Neural cell (in vitro differentiated cells): ENCODE measurements at regions not wholly inside any gene's neighbourhood (a gene's known extent, or its start where the extent isn't known, plus 50 kb on each side); places are given as distances from the start of the nearest gene placed in this dataset.

Experiments
- H2AFZ ChIP-seq: fragments of 200-600, 300-800 bp; sonication (generic), shearing (Covaris generic); 2 replicates; pipeline ENCODE4 v1.6.0; 2014; ENCODE audit warnings: low read depth, mild to moderate bottlenecking, antibody characterized with exemption, low read length, moderate library complexity
- H3F3A ChIP-seq: fragments of 200-600 bp; shearing (Covaris generic); 2 replicates; pipeline ENCODE4 v1.6.1; 2016; ENCODE audit warnings: mild to moderate bottlenecking, moderate library complexity, mixed read lengths, antibody characterized with exemption, low read length; ENCODE audit not compliant: insufficient read depth, poor library complexity, severe bottlenecking
- H3K27ac ChIP-seq: fragments of 200-600, 300-800 bp; sonication (generic), shearing (Covaris generic); 2 replicates; pipeline ENCODE4 v1.5.1; 2014; ENCODE audit warnings: mild to moderate bottlenecking, low read length, moderate library complexity
- H3K27me3 ChIP-seq: fragments of 300-800, 200-600 bp; sonication (generic), shearing (Covaris generic); 2 replicates; pipeline ENCODE4 v1.6.0; 2014; ENCODE audit warnings: mild to moderate bottlenecking, low read depth, low read length, moderate library complexity; ENCODE audit not compliant: insufficient read depth
- H3K36me3 ChIP-seq: fragments of 300-800, 200-600 bp; sonication (generic), shearing (Covaris generic); 2 replicates; pipeline ENCODE4 v1.5.1; 2014; ENCODE audit warnings: mild to moderate bottlenecking, antibody characterized with exemption, low read length, moderate library complexity; ENCODE audit not compliant: insufficient read depth
- H3K4me2 ChIP-seq: fragments of 300-800, 200-600 bp; sonication (generic), shearing (Covaris generic); 2 replicates; pipeline ENCODE4 v1.6.0; 2014; ENCODE audit warnings: mild to moderate bottlenecking, low read length
- H3K4me3 ChIP-seq: fragments of 300-800, 200-600 bp; sonication (generic), shearing (Covaris generic); 2 replicates; pipeline ENCODE4 v1.5.1; 2014; ENCODE audit warnings: mild to moderate bottlenecking, low read length, moderate library complexity
- H3K79me2 ChIP-seq: fragments of 200-600 bp; shearing (Covaris generic); replicated peaks from 2 replicates; pipeline ENCODE4 v1.6.0; 2014; ENCODE audit warnings: mild to moderate bottlenecking, low read length, moderate library complexity; ENCODE audit not compliant: insufficient read depth
- H3K9ac ChIP-seq: fragments of 300-800, 200-600 bp; sonication (generic), shearing (Covaris generic); 2 replicates; pipeline ENCODE4 v1.6.1; 2016; ENCODE audit warnings: mild to moderate bottlenecking, low read length, mixed read lengths
- H3K9me2 ChIP-seq: fragments of 200-600 bp; shearing (Covaris generic); 2 replicates; pipeline ENCODE4 v1.6.1; 2016; ENCODE audit warnings: mild to moderate bottlenecking, low read length, mixed read lengths; ENCODE audit not compliant: insufficient read depth
- H3K9me3 ChIP-seq: fragments of 200-600, 300-800 bp; sonication (generic), shearing (Covaris generic); 2 replicates; pipeline ENCODE4 v1.6.1; 2016; ENCODE audit warnings: mild to moderate bottlenecking, mixed run types, low read length, moderate library complexity, mixed read lengths
- H4K20me1 ChIP-seq: fragments of 200-600 bp; shearing (Covaris generic); 2 replicates; pipeline ENCODE4 v1.6.1; 2016; ENCODE audit warnings: mild to moderate bottlenecking, mixed run types; ENCODE audit not compliant: insufficient read depth
- EP300 ChIP-seq: fragments of 450-650 bp; conservative IDR thresholded peaks from 2 replicates; pipeline ENCODE4 v1.6.1; 2014; ENCODE audit warnings: antibody characterized with exemption, mild to moderate bottlenecking, moderate library complexity; ENCODE audit not compliant: poor library complexity, severe bottlenecking
- EZH2 ChIP-seq: fragments of 200-600, 300-800 bp; shearing (Covaris generic), sonication (generic); IDR thresholded peaks from 2 replicates; pipeline ENCODE4 v1.6.1; 2014; ENCODE audit warnings: antibody characterized with exemption, low read length, borderline replicate concordance, mild to moderate bottlenecking; ENCODE audit not compliant: insufficient read depth, poor library complexity, severe bottlenecking
- MXI1 ChIP-seq: fragments of 450-650 bp; conservative IDR thresholded peaks from 2 replicates; pipeline ENCODE4 v1.6.1; 2014; ENCODE audit warnings: antibody characterized with exemption, mild to moderate bottlenecking; ENCODE audit not compliant: poor library complexity, severe bottlenecking
- POLR2AphosphoS5 ChIP-seq: IDR thresholded peaks from 2 replicates; pipeline ENCODE4 v1.6.1; 2012
- RAD21 ChIP-seq: fragments of 450-650 bp; conservative IDR thresholded peaks from 2 replicates; pipeline ENCODE4 v1.6.1; 2014; ENCODE audit warnings: antibody characterized with exemption, mild to moderate bottlenecking, moderate library complexity
- SMC3 ChIP-seq: fragments of 450-650 bp; conservative IDR thresholded peaks from 2 replicates; pipeline ENCODE4 v1.6.1; 2014; ENCODE audit warnings: antibody characterized with exemption, mild to moderate bottlenecking, moderate library complexity; ENCODE audit not compliant: poor library complexity
- TAF1 ChIP-seq: IDR thresholded peaks from 2 replicates; pipeline ENCODE4 v1.6.1; 2012; ENCODE audit warnings: low read depth
- TF ChIP-seq, protein P1 (sequence below): fragments of 450-650 bp; IDR thresholded peaks from 2 replicates; pipeline ENCODE4 v1.5.1; 2014; ENCODE audit warnings: antibody characterized with exemption, mild to moderate bottlenecking, moderate library complexity; ENCODE audit not compliant: poor library complexity, severe bottlenecking
- TF ChIP-seq, protein P2 (sequence below): IDR thresholded peaks from 2 replicates; pipeline ENCODE4 v1.6.1; 2012; ENCODE audit warnings: borderline replicate concordance

GRCh38 chr13:34144142-34144541 is 326.2 kb downstream of the RFC3 start:
- Histone ChIP-seq H3K27me3 (no peaks in the 10 kb centered on the region), H3K9me3 (no peaks in the 10 kb centered on the region), H3K79me2 (no peaks in the 10 kb centered on the region), H3F3A (no peaks in the 10 kb centered on the region), H2AFZ (no peak overlapping the region), H3K36me3 (no peaks in the 10 kb centered on the region), H3K9me2 (no peaks in the 10 kb centered on the region), H3K9ac (no peak overlapping the region), H3K27ac (no peak overlapping the region), H4K20me1 (no peaks in the 10 kb centered on the region), H3K4me2 (no peak overlapping the region), H3K4me3 (no peak overlapping the region)
- TF ChIP-seq, protein P1, sequence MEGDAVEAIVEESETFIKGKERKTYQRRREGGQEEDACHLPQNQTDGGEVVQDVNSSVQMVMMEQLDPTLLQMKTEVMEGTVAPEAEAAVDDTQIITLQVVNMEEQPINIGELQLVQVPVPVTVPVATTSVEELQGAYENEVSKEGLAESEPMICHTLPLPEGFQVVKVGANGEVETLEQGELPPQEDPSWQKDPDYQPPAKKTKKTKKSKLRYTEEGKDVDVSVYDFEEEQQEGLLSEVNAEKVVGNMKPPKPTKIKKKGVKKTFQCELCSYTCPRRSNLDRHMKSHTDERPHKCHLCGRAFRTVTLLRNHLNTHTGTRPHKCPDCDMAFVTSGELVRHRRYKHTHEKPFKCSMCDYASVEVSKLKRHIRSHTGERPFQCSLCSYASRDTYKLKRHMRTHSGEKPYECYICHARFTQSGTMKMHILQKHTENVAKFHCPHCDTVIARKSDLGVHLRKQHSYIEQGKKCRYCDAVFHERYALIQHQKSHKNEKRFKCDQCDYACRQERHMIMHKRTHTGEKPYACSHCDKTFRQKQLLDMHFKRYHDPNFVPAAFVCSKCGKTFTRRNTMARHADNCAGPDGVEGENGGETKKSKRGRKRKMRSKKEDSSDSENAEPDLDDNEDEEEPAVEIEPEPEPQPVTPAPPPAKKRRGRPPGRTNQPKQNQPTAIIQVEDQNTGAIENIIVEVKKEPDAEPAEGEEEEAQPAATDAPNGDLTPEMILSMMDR = no peak
- TF ChIP-seq POLR2AphosphoS5 = no peak
- no peak for TF ChIP-seq EP300
- no peak for TF ChIP-seq MXI1
- TF ChIP-seq, protein P2, sequence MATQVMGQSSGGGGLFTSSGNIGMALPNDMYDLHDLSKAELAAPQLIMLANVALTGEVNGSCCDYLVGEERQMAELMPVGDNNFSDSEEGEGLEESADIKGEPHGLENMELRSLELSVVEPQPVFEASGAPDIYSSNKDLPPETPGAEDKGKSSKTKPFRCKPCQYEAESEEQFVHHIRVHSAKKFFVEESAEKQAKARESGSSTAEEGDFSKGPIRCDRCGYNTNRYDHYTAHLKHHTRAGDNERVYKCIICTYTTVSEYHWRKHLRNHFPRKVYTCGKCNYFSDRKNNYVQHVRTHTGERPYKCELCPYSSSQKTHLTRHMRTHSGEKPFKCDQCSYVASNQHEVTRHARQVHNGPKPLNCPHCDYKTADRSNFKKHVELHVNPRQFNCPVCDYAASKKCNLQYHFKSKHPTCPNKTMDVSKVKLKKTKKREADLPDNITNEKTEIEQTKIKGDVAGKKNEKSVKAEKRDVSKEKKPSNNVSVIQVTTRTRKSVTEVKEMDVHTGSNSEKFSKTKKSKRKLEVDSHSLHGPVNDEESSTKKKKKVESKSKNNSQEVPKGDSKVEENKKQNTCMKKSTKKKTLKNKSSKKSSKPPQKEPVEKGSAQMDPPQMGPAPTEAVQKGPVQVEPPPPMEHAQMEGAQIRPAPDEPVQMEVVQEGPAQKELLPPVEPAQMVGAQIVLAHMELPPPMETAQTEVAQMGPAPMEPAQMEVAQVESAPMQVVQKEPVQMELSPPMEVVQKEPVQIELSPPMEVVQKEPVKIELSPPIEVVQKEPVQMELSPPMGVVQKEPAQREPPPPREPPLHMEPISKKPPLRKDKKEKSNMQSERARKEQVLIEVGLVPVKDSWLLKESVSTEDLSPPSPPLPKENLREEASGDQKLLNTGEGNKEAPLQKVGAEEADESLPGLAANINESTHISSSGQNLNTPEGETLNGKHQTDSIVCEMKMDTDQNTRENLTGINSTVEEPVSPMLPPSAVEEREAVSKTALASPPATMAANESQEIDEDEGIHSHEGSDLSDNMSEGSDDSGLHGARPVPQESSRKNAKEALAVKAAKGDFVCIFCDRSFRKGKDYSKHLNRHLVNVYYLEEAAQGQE = no peak
- TF ChIP-seq RAD21 = no peak
- TF ChIP-seq TAF1 = no peak
- no peak for TF ChIP-seq SMC3
- no peak for TF ChIP-seq EZH2

GRCh38 chr13:34145061-34145460 is 327.1 kb downstream of the RFC3 start:
- no peak overlapping the region for H3K4me3 ChIP-seq
- no peak for TF ChIP-seq MXI1
- TF ChIP-seq, protein P1 = no peak
- TF ChIP-seq TAF1 = no peak
- TF ChIP-seq, protein P2 = no peak
- TF ChIP-seq EZH2 = no peak
- no peak for TF ChIP-seq POLR2AphosphoS5
- no peak for TF ChIP-seq SMC3
- no peak for TF ChIP-seq EP300
- no peak for TF ChIP-seq RAD21
- no peaks in the 10 kb centered on the region for H3K9me3 ChIP-seq
- no peaks in the 10 kb centered on the region for H4K20me1 ChIP-seq
- no peaks in the 10 kb centered on the region for H3K36me3 ChIP-seq
- H3K4me2 ChIP-seq = no peak overlapping the region
- H3K79me2 ChIP-seq = no peaks in the 10 kb centered on the region
- H3K9ac ChIP-seq = no peak overlapping the region
- no peak overlapping the region for H3K27ac ChIP-seq
- no peak overlapping the region for H2AFZ ChIP-seq
- no peaks in the 10 kb centered on the region for H3F3A ChIP-seq
- no peaks in the 10 kb centered on the region for H3K27me3 ChIP-seq
- H3K9me2 ChIP-seq = no peaks in the 10 kb centered on the region
